Coronary artery (tissue), 2 donors: ENCODE measurements at regions not wholly inside any gene's neighbourhood (a gene's known extent, or its start where the extent isn't known, plus 50 kb on each side); places are given as distances from the start of the nearest gene placed in this dataset.

Experiments used
- DNase-seq: peaks from one replicate; pipeline ENCODE4 v3.0.0-alpha.2; 2017; ENCODE audit warnings: low spot score
- H3K27ac ChIP-seq, 2 donors: fragments of 200-600 bp; sonication (generic); one replicate each; pipeline ENCODE4 v1.5.1; 2016 to 2019
- H3K4me3 ChIP-seq: fragments of 200-600 bp; sonication (generic); 2 replicates; pipeline ENCODE4 v1.5.1; 2016; ENCODE audit warnings: mild to moderate bottlenecking, moderate library complexity
- TF ChIP-seq, protein P1 (sequence below): fragments of 200-600 bp; sonication (generic); IDR thresholded peaks from one replicate; pipeline ENCODE4 v1.5.1; 2019; ENCODE audit warnings: antibody characterized with exemption

DNA sequence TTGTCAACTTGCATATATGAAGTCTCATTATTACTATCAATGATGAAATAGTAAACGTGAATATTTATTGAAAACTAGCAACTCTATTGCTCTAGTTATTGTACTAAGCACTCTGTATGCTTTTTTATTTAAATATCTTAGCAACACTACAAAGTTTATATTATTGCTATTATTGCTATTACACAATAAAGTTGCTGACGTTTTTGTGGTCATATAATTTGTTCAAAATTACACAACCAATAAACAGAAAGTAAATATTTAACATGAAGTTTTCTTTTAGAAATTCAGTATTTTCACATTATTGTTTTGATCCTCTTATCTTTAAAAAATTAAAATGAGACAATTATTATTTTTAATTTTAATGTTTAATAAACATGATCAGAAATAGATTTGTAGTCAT is 1521.1 kb upstream of the PCDH7 start:
- DNase-seq, result no peak
- Histone ChIP-seq H3K4me3 (no peak overlapping the region), H3K27ac (no peak overlapping the region)
- TF ChIP-seq, protein P1, sequence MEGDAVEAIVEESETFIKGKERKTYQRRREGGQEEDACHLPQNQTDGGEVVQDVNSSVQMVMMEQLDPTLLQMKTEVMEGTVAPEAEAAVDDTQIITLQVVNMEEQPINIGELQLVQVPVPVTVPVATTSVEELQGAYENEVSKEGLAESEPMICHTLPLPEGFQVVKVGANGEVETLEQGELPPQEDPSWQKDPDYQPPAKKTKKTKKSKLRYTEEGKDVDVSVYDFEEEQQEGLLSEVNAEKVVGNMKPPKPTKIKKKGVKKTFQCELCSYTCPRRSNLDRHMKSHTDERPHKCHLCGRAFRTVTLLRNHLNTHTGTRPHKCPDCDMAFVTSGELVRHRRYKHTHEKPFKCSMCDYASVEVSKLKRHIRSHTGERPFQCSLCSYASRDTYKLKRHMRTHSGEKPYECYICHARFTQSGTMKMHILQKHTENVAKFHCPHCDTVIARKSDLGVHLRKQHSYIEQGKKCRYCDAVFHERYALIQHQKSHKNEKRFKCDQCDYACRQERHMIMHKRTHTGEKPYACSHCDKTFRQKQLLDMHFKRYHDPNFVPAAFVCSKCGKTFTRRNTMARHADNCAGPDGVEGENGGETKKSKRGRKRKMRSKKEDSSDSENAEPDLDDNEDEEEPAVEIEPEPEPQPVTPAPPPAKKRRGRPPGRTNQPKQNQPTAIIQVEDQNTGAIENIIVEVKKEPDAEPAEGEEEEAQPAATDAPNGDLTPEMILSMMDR, result no peak

DNA sequence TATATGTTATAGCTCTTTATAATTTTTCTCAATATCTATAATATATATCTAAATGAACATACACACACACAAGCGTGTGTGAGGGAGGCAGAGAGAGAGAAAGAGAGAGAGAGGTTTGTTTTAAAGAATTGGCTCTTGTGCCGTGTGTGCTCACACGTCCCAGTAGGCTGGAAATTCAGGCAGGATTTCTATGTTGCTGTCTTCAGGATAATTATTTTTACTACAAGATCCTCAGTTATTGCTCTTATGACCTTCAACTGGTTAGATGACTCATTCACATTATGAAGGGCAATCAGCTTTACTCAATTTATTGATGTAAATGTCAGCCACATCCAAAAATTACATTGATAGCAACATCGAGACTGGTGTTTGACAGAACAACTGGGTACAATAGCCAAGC is 1520.7 kb upstream of the PCDH7 start:
- Histone ChIP-seq H3K4me3 (no peak overlapping the region), H3K27ac (no peak overlapping the region)
- no peak for DNase-seq
- TF ChIP-seq, protein P1, result no peak

DNA sequence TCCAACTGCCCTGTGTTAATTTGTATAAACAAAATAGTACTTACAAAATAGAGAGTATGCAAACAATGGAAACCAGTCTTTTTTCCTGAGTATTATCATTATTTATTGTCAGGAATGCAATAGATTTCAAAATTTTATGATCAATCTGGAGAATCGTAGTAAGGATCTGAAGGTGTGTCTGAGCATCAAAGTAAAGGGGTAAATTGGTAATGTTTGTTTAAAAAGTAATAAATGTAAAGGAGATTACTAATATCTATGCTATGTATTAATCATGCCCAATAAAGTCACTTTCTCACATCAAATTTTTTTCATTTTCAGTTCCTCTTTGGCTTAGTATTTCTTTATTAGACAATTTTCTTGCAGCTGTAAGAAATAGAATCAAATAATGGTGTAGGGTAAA is 1507.1 kb upstream of the PCDH7 start:
- DNase-seq, result no peak
- TF ChIP-seq, protein P1, result no peak
- H3K27ac ChIP-seq, result no peak overlapping the region
- H3K4me3 ChIP-seq, result no peak overlapping the region

DNA sequence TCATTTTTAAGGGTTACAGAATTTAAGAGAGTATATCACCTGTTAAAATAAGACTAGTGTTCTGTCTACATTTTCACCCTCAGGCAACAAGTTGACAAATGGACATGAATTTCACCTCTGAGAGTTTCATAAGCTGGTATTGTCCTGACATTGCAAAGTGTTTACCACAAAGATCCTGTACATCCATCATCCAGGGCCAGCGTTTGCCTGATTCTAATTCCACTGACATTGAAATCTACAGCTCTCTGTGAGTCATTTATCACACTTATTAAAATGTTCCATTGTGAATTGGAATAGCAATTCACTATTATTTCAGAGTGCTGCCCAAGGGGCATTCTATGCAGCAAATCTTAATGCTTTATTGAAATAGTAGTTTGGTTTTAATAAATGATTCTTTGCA is 1499.4 kb upstream of the PCDH7 start:
- TF ChIP-seq, protein P1, result no peak
- H3K27ac ChIP-seq, result no peak overlapping the region
- H3K4me3 ChIP-seq, result no peak overlapping the region
- DNase-seq, result no peak

DNA sequence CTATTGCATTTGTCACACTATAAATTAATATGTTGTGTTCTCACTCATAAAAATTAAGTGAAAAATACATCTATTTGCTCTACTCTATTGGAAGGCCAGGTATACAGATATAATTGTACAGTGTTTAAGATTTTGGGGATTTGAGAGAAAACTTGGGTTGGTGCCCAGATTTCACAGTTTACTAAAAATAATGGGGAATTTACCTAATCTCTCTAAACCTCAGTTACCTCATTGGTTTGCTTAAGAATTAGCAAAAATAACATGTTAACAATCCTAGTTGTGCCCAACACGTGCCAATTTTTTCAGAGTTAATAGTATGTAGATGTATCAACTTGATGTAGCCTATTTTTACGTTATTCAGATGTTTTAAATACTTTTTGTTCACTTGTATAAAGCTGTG is 1495.3 kb upstream of the PCDH7 start:
- TF ChIP-seq, protein P1, result no peak
- no peak overlapping the region for H3K4me3 ChIP-seq
- H3K27ac ChIP-seq, result no peak overlapping the region
- no peak for DNase-seq

DNA sequence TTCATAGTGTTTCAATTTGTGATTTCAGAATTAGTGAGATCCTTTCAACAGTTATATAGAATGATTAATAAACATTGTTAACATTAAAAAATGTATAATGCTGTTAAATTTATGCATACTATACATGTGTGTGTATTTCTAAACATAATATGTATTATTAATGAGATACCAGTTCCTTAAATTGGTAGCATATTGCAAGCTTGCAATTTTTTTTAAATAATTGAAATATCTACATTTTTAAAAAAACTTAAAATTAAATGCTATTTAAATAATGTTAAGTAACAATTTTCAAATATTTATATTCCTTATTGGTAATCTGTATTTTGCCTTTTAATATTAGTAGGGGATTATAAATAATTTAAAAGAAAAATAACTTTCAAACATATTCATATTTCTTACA is 1479.5 kb upstream of the PCDH7 start:
- no peak overlapping the region for H3K27ac ChIP-seq
- TF ChIP-seq, protein P1, result no peak
- H3K4me3 ChIP-seq, result no peak overlapping the region
- DNase-seq, result no peak

DNA sequence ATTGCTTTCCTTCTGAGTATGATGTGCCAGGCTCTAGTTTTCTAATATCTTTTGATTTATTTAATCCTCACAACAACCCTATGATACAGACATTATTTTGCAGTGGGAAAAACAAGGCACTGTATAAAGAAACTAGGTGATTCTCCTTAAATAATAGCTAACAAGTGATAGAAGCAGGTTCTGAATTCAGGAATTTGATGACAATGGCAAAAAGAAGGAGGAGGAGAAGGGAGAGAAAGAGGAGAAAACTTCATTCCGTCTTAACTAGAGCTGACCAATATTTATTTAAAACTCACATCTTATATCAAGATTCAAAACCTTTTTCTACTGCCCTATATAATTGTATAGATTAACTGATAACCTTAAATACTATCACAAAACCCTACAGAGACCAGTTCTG is 1477.1 kb upstream of the PCDH7 start:
- TF ChIP-seq, protein P1, result no peak

More for the DNA sequence above, 1477.1 kb upstream of the PCDH7 start:
- no peak overlapping the region for H3K4me3 ChIP-seq
- no peak overlapping the region for H3K27ac ChIP-seq
- DNase-seq, result no peak
